IgD-negative memory B cell (primary cell): ENCODE measurements at regions not wholly inside any gene's neighbourhood (a gene's known extent, or its start where the extent isn't known, plus 50 kb on each side); places are given as distances from the start of the nearest gene placed in this dataset.
"Not testable (repeated sequence)": the region's sequence is repeated elsewhere in the genome, so short reads cannot be mapped to it uniquely, and the experiment has no call there.

Experiments used
- H3K27ac Mint-ChIP-seq, 3 donors: one replicate each; pipeline ENCODE4 v1.8.0; 2020 to 2022; ENCODE audit warnings: mild to moderate bottlenecking in 3 of 3, mixed read lengths in 3 of 3, moderate library complexity in 1 of 3
- H3K27me3 Mint-ChIP-seq: one replicate; pipeline ENCODE4 v1.8.0; 2021; ENCODE audit warnings: mixed read lengths
- H3K36me3 Mint-ChIP-seq: one replicate; pipeline ENCODE4 v1.8.0; 2020; ENCODE audit warnings: mild to moderate bottlenecking, mixed read lengths
- H3K4me1 Mint-ChIP-seq, 3 donors: one replicate each; pipeline ENCODE4 v1.8.0; 2020 to 2022; ENCODE audit warnings: mixed read lengths in 3 of 3, mild to moderate bottlenecking in 1 of 3
- H3K4me3 Mint-ChIP-seq, 4 donors: one replicate each; pipeline ENCODE4 v1.8.0; 2020 to 2022; ENCODE audit warnings: mild to moderate bottlenecking in 4 of 4, mixed read lengths in 4 of 4, moderate library complexity in 3 of 4
- H3K9me3 Mint-ChIP-seq, 3 donors: one replicate each; pipeline ENCODE4 v1.8.0; 2020 to 2021; ENCODE audit warnings: mixed read lengths in 3 of 3, mild to moderate bottlenecking in 1 of 3

GRCh38 chr2:107727318-107727717 is 99.4 kb upstream of the RGPD4 start:
- H3K27me3 Mint-ChIP-seq = no peaks in the 10 kb centered on the region
- H3K9me3 Mint-ChIP-seq = peaks cover 2 to 6% (median 3%) of the 10 kb centered on the region in 3 donors
- H3K4me3 Mint-ChIP-seq = no peak overlapping the region
- H3K27ac Mint-ChIP-seq = no peak overlapping the region
- H3K36me3 Mint-ChIP-seq = no peaks in the 10 kb centered on the region
- H3K4me1 Mint-ChIP-seq = no peaks in the 10 kb centered on the region

- Mint-ChIP-seq H3K27me3 (no peaks in the 10 kb centered on the region), H3K4me1 (no peaks in the 10 kb centered on the region), H3K36me3 (no peaks in the 10 kb centered on the region), H3K9me3 (peaks cover 2 to 6% (median 3%) of the 10 kb centered on the region in 3 donors), H3K27ac (no peak overlapping the region), H3K4me3 (no peak overlapping the region)
Measured at GRCh38 chr2:107728586-107728985, 98.1 kb upstream of the RGPD4 start.

- no peaks in the 10 kb centered on the region for H3K36me3 Mint-ChIP-seq
Measured at GRCh38 chr2:107729440-107729839, 97.3 kb upstream of the RGPD4 start.

GRCh38 chr2:107730898-107731297 is 95.8 kb upstream of the RGPD4 start:
- Mint-ChIP-seq H3K27ac (no peak overlapping the region), H3K9me3 (peaks cover 0 to 5% (median 1%) of the 10 kb centered on the region in 3 donors), H3K4me3 (no peak overlapping the region), H3K4me1 (no peaks in the 10 kb centered on the region), H3K36me3 (no peaks in the 10 kb centered on the region), H3K27me3 (no peaks in the 10 kb centered on the region)

More at GRCh38 chr2:107729440-107729839, 97.3 kb upstream of the RGPD4 start:
- Mint-ChIP-seq H3K27me3 (no peaks in the 10 kb centered on the region), H3K9me3 (peaks cover 2 to 5% (median 3%) of the 10 kb centered on the region in 3 donors), H3K4me3 (no peak overlapping the region), H3K27ac (no peak overlapping the region), H3K4me1 (no peaks in the 10 kb centered on the region)

- H3K9me3 Mint-ChIP-seq = peaks cover 0 to 5% (median 1%) of the 10 kb centered on the region in 3 donors
- H3K27me3 Mint-ChIP-seq = no peaks in the 10 kb centered on the region
- H3K27ac Mint-ChIP-seq = no peak overlapping the region
- no peaks in the 10 kb centered on the region for H3K36me3 Mint-ChIP-seq
- H3K4me1 Mint-ChIP-seq = no peaks in the 10 kb centered on the region
- H3K4me3 Mint-ChIP-seq = no peak overlapping the region
Measured at GRCh38 chr2:107731435-107731834, 95.3 kb upstream of the RGPD4 start.

- H3K36me3 Mint-ChIP-seq = no peaks in the 10 kb centered on the region
- H3K9me3 Mint-ChIP-seq = peaks cover 0 to 1% (median 0%) of the 10 kb centered on the region in 3 donors
- no peaks in the 10 kb centered on the region for H3K27me3 Mint-ChIP-seq
- no peak overlapping the region for H3K27ac Mint-ChIP-seq
- H3K4me3 Mint-ChIP-seq = no peak overlapping the region
- H3K4me1 Mint-ChIP-seq = no peaks in the 10 kb centered on the region
Measured at GRCh38 chr2:107735201-107735600, 91.5 kb upstream of the RGPD4 start.

GRCh38 chr2:107737756-107738155 is 88.9 kb upstream of the RGPD4 start:
- Mint-ChIP-seq H3K27me3 (no peaks in the 10 kb centered on the region), H3K27ac (no peak overlapping the region), H3K9me3 (peaks cover 0 to 1% (median 0%) of the 10 kb centered on the region in 3 donors), H3K4me3 (no peak overlapping the region), H3K4me1 (no peaks in the 10 kb centered on the region), H3K36me3 (no peaks in the 10 kb centered on the region)

- Mint-ChIP-seq H3K4me1 (no peaks in the 10 kb centered on the region), H3K36me3 (no peaks in the 10 kb centered on the region), H3K4me3 (no peak overlapping the region), H3K27me3 (no peaks in the 10 kb centered on the region), H3K9me3 (peaks cover 0 to 1% (median 0%) of the 10 kb centered on the region in 3 donors), H3K27ac (no peak overlapping the region)
Measured at GRCh38 chr2:107738266-107738665, 88.4 kb upstream of the RGPD4 start.

- Mint-ChIP-seq H3K27ac (no peak overlapping the region), H3K36me3 (no peaks in the 10 kb centered on the region), H3K4me1 (no peaks in the 10 kb centered on the region), H3K9me3 (no peaks in the 10 kb centered on the region), H3K27me3 (no peaks in the 10 kb centered on the region), H3K4me3 (no peak overlapping the region)
Measured at GRCh38 chr2:107740300-107740699, 86.4 kb upstream of the RGPD4 start.

GRCh38 chr2:107742460-107743027 is 84.1 kb upstream of the RGPD4 start:
- H3K36me3 Mint-ChIP-seq = no peaks in the 10 kb centered on the region
- no peak overlapping the region for H3K27ac Mint-ChIP-seq
- H3K27me3 Mint-ChIP-seq = no peaks in the 10 kb centered on the region
- no peaks in the 10 kb centered on the region for H3K4me1 Mint-ChIP-seq
- no peak overlapping the region for H3K4me3 Mint-ChIP-seq
- peaks cover 0 to 3% (median 0%) of the 10 kb centered on the region in 3 donors for H3K9me3 Mint-ChIP-seq

GRCh38 chr2:107743274-107743673 is 83.4 kb upstream of the RGPD4 start:
- Mint-ChIP-seq H3K27ac (no peak overlapping the region), H3K9me3 (peaks cover 0 to 3% (median 1%) of the 10 kb centered on the region in 3 donors), H3K4me3 (no peak overlapping the region), H3K27me3 (no peaks in the 10 kb centered on the region), H3K4me1 (no peaks in the 10 kb centered on the region), H3K36me3 (no peaks in the 10 kb centered on the region)

- no peak overlapping the region for H3K27ac Mint-ChIP-seq
- no peaks in the 10 kb centered on the region for H3K27me3 Mint-ChIP-seq
- no peak overlapping the region for H3K4me3 Mint-ChIP-seq
- no peaks in the 10 kb centered on the region for H3K36me3 Mint-ChIP-seq
- H3K4me1 Mint-ChIP-seq = no peaks in the 10 kb centered on the region
- peaks cover 0 to 6% (median 1%) of the 10 kb centered on the region in 3 donors for H3K9me3 Mint-ChIP-seq
Measured at GRCh38 chr2:107745100-107745499, 81.6 kb upstream of the RGPD4 start.

GRCh38 chr2:107746552-107747198 is 80.0 kb upstream of the RGPD4 start:
- not testable (repeated sequence) for H3K36me3 Mint-ChIP-seq, H3K4me3 Mint-ChIP-seq, H3K27ac Mint-ChIP-seq, H3K9me3 Mint-ChIP-seq, H3K4me1 Mint-ChIP-seq, H3K27me3 Mint-ChIP-seq

GRCh38 chr2:107747199-107747963 is 79.3 kb upstream of the RGPD4 start:
- not testable (repeated sequence) for H3K27ac Mint-ChIP-seq, H3K9me3 Mint-ChIP-seq, H3K4me1 Mint-ChIP-seq, H3K36me3 Mint-ChIP-seq, H3K27me3 Mint-ChIP-seq, H3K4me3 Mint-ChIP-seq

GRCh38 chr2:107747964-107748583 is 78.6 kb upstream of the RGPD4 start:
- Mint-ChIP-seq H3K27ac (no peak overlapping the region), H3K9me3 (peaks cover 0 to 6% (median 1%) of the 10 kb centered on the region in 3 donors), H3K36me3 (no peaks in the 10 kb centered on the region), H3K4me1 (no peaks in the 10 kb centered on the region), H3K4me3 (no peak overlapping the region), H3K27me3 (no peaks in the 10 kb centered on the region)
